Body of pancreas (tissue), 4 donors: ENCODE measurements at regions not wholly inside any gene's neighbourhood (a gene's known extent, or its start where the extent isn't known, plus 50 kb on each side); places are given as distances from the start of the nearest gene placed in this dataset.
A peak's percentile ranks its signal among the peaks of the same experiment; 100 is the strongest.

Experiments used
- ATAC-seq: fragments of 150-250 bp; one replicate; pipeline ENCODE4 v1.9.1; 2016
- DNase-seq, 4 donors: peaks; one replicate each; pipeline ENCODE4 v3.0.0-alpha.2; 2019
- H3K27ac ChIP-seq, 4 donors: fragments of 200-600 bp; sonication (generic); 1 replicate in 3 of 4; 2 replicates in 1 of 4; pipeline versions ENCODE4 v1.5.1 to v1.6.1; 2016 to 2019; ENCODE audit warnings: mild to moderate bottlenecking in 1 of 4, mixed read lengths in 1 of 4, moderate library complexity in 1 of 4
- H3K27me3 ChIP-seq, 2 donors: fragments of 200-600 bp; sonication (generic); one replicate each; pipeline ENCODE4 v1.6.0; 2016; ENCODE audit warnings: mild to moderate bottlenecking in 1 of 2
- H3K36me3 ChIP-seq, 2 donors: fragments of 200-600 bp; sonication (generic); replicated peaks in 1 of 2; 2 replicates each; pipeline ENCODE4 v1.5.1; 2016; ENCODE audit warnings: low read depth in 2 of 2; ENCODE audit not compliant: insufficient read depth in 1 of 2
- H3K4me1 ChIP-seq: fragments of 200-600 bp; sonication (generic); one replicate; pipeline ENCODE4 v1.6.0; 2016
- H3K4me3 ChIP-seq, 2 donors: fragments of 200-600 bp; sonication (generic); 1 replicate in 1 of 2; 2 replicates in 1 of 2; pipeline ENCODE4 v1.5.1; 2016 to 2019
- H3K9me3 ChIP-seq, 3 donors: fragments of 200-600 bp; sonication (generic); 1 replicate in 2 of 3; 2 replicates in 1 of 3; pipeline ENCODE4 v1.5.1; 2016
- CTCF ChIP-seq, 7 experiments: fragments of 450-650 bp in 4 of 7; fragments of 200-600 bp in 3 of 7; sonication (generic) in 3 of 7; IDR thresholded peaks; one replicate each; pipeline ENCODE4 v1.5.1; 2016 to 2019; ENCODE audit warnings: antibody characterized with exemption in 7 of 7
- POLR2A ChIP-seq, 3 donors: fragments of 450-650 bp; IDR thresholded peaks; one replicate each; pipeline ENCODE4 v1.6.1; 2016; ENCODE audit warnings: antibody characterized with exemption in 3 of 3, mild to moderate bottlenecking in 2 of 3
- WGBS, 2 donors: methylation state at CpG; one replicate each; pipeline ENCODE4 v1.1.5; 2017; 5-methylcytosine and 5-hydroxymethylcytosine counted together
- intact Hi-C: fragments of 100-400 bp; cut with DNase I; formaldehyde crosslinking; loops from one replicate; pipeline ENCODE4 v1.15.1; 2023

GRCh38 chr13:39879286-39880035 is 224.0 kb downstream of the COG6 start:
- TF ChIP-seq CTCF (IDR thresholded peaks at IDR 0.05) (no peak), POLR2A (IDR thresholded peaks at IDR 0.05) (no peak)
- Histone ChIP-seq H3K4me1 (no peaks in the 10 kb centered on the region), H3K27ac (no peak overlapping the region), H3K27me3 (no peaks in the 10 kb centered on the region), H3K4me3 (no peak overlapping the region), H3K9me3 (peaks cover 0 to 10% (median 0%) of the 10 kb centered on the region in 3 donors), H3K36me3 (no peaks in the 10 kb centered on the region)
- peak in 1 of 4 donors; percentile 6 for DNase-seq
- intact Hi-C loops, result no loop called here
- 70 to 72% methylated on average over 4 of the region's 4 CpGs for WGBS, 2 donors
- peak; percentile 30 for ATAC-seq

DNA sequence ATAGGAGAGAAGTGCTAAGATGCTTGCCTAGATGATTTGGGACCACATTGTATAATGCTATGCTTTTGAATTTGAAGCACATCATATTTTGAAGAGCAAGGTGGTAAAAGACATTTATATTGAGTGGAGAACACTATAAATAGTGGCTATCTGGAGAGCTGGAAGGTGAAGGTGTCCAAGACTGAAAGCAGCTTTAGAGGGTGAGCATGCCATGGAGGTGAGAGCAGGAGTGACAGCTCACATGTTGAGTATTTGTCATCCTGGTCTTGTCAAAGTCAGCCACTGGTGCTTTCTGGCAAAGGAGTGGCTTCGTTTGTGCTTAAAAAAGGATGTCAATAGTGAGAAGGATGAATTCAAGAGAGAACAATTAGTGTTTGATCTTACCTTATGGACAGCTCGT is 225.9 kb downstream of the COG6 start:
- intact Hi-C loops, result no loop called here
- WGBS, 2 donors, result 43 to 46% methylated on average over 2 of the region's 2 CpGs
- DNase-seq (no peak), ATAC-seq (no peak)
- Histone ChIP-seq H3K9me3 (peaks cover 0 to 10% (median 0%) of the 10 kb centered on the region in 3 donors), H3K4me1 (no peaks in the 10 kb centered on the region), H3K27ac (no peak overlapping the region), H3K27me3 (no peaks in the 10 kb centered on the region), H3K4me3 (no peak overlapping the region), H3K36me3 (no peaks in the 10 kb centered on the region)
- TF ChIP-seq POLR2A (IDR thresholded peaks at IDR 0.05), result no peak
- TF ChIP-seq CTCF (IDR thresholded peaks at IDR 0.05), result no peak

- no peaks in the 10 kb centered on the region for H3K27me3 ChIP-seq
- no peak for TF ChIP-seq CTCF (IDR thresholded peaks at IDR 0.05)
- TF ChIP-seq POLR2A (IDR thresholded peaks at IDR 0.05), result no peak
- DNase-seq (no peak), ATAC-seq (no peak)
- H3K36me3 ChIP-seq, result no peaks in the 10 kb centered on the region
- H3K4me1 ChIP-seq, result no peaks in the 10 kb centered on the region
- intact Hi-C loops, result no loop called here
- no peak overlapping the region for H3K4me3 ChIP-seq
- no peak overlapping the region for H3K27ac ChIP-seq
- 24 to 28% methylated on average over 1 of the region's 1 CpG for WGBS, 2 donors
- peaks cover 0 to 10% (median 0%) of the 10 kb centered on the region in 3 donors for H3K9me3 ChIP-seq
Measured at GRCh38 chr13:39881887-39882286, 226.4 kb downstream of the COG6 start.

DNA sequence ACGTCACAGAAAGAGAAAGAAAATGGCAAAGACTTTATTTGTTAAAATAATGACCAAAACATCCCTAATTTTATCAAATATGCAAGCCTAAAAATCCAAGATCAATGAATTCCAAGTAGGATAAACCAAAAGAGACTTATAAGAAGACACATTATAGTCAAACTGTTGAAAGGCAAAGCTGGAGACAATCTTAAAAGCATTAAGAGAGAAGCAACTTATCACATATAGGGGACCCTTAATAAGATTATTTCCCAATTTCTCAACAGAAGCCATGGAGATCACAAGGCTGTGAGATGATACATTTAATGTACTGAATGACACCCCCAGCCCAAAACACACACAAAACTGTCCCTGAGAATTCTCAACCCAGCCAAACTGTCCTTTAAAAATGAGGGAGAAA is 228.7 kb downstream of the COG6 start:
- no peak for DNase-seq
- intact Hi-C loops, result no loop called here
- 30 to 63% methylated on average over 1 of the region's 1 CpG for WGBS, 2 donors
- Histone ChIP-seq H3K4me1 (no peaks in the 10 kb centered on the region), H3K4me3 (no peak overlapping the region), H3K9me3 (peaks cover 0 to 10% (median 0%) of the 10 kb centered on the region in 3 donors), H3K27ac (no peak overlapping the region), H3K27me3 (no peaks in the 10 kb centered on the region), H3K36me3 (no peaks in the 10 kb centered on the region)
- ATAC-seq, result no peak
- no peak for TF ChIP-seq POLR2A (IDR thresholded peaks at IDR 0.05)
- TF ChIP-seq CTCF (IDR thresholded peaks at IDR 0.05), result no peak

DNA sequence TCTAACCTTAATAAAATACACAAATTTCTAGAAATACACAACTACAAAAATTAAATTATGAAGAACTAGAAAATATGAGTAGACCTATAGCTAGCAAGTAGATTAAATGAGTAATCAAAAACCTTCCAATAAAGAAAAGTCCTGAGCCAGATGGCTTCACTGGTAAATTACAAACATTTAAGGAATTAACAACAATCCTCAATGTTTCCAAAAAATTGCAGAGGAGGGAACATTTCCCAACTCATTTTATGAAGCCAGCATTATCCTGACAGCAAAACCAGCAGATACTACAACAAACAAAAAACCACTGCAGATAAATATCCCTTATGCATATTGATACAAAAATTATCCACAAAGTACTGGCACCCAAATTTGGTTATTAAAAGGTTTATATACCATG is 230.9 kb downstream of the COG6 start:
- Histone ChIP-seq H3K27ac (no peak overlapping the region), H3K4me1 (no peaks in the 10 kb centered on the region), H3K36me3 (no peaks in the 10 kb centered on the region), H3K4me3 (no peak overlapping the region), H3K27me3 (no peaks in the 10 kb centered on the region), H3K9me3 (peaks cover 0 to 10% (median 0%) of the 10 kb centered on the region in 3 donors)
- TF ChIP-seq CTCF (IDR thresholded peaks at IDR 0.05) (no peak), POLR2A (IDR thresholded peaks at IDR 0.05) (no peak)
- intact Hi-C loops, result no loop called here
- ATAC-seq (no peak), DNase-seq (no peak)
